ENCODE measurements at regions not wholly inside any gene's neighbourhood (a gene's known extent, or its start where the extent isn't known, plus 50 kb on each side); places are given as distances from the start of the nearest gene placed in this dataset.

GRCh38 chr21:27219068-27219467 is 252.2 kb upstream of the ADAMTS5 start:
- TF ChIP-seq, protein P1, sequence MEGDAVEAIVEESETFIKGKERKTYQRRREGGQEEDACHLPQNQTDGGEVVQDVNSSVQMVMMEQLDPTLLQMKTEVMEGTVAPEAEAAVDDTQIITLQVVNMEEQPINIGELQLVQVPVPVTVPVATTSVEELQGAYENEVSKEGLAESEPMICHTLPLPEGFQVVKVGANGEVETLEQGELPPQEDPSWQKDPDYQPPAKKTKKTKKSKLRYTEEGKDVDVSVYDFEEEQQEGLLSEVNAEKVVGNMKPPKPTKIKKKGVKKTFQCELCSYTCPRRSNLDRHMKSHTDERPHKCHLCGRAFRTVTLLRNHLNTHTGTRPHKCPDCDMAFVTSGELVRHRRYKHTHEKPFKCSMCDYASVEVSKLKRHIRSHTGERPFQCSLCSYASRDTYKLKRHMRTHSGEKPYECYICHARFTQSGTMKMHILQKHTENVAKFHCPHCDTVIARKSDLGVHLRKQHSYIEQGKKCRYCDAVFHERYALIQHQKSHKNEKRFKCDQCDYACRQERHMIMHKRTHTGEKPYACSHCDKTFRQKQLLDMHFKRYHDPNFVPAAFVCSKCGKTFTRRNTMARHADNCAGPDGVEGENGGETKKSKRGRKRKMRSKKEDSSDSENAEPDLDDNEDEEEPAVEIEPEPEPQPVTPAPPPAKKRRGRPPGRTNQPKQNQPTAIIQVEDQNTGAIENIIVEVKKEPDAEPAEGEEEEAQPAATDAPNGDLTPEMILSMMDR (conservative IDR thresholded peaks at IDR 0.05; ENCODE audit: low read depth, low read length): no peak
- TF ChIP-seq EZH2 (IDR thresholded peaks at IDR 0.05; ENCODE audit: borderline replicate concordance, low read depth, low read length, poor library complexity, severe bottlenecking): no peak

All from A673 (cell line).